ENCODE measurements at regions not wholly inside any gene's neighbourhood (a gene's known extent, or its start where the extent isn't known, plus 50 kb on each side); places are given as distances from the start of the nearest gene placed in this dataset.

DNA sequence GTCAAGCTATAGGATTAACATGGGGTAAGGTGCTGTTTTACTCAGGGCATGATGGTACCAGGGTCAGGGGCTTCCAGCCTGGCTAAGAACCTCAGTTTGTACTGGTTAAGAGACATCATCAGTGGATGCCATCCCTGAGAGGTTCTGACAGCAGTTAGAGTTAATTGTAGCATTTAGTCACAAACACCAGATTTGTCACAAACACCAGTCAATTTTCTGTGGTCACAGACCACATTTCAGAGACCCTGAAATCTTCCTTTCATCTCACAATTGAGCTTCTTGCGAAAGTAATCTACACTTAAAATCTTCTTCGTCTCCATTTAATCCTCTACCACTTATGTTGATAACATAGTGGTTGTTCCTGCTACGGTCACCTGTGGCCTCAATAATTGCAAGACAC lies 143.0 kb upstream of the EGLN3 start:
- Histone ChIP-seq H3K27me3 (no peaks in the 10 kb centered on the region), H3K9me3 (no peaks in the 10 kb centered on the region), H3K4me3 (ENCODE audit: low read depth in 1 of 2, low read length in 1 of 2) (no peak overlapping the region), H3K4me1 (ENCODE audit: control insufficient read depth in 1 of 2, insufficient read depth in 1 of 2, low read depth in 1 of 2, low read length in 1 of 2) (no peaks in the 10 kb centered on the region), H3K36me3 (no peaks in the 10 kb centered on the region), H3K27ac (no peak overlapping the region)
- TF ChIP-seq, protein P1, sequence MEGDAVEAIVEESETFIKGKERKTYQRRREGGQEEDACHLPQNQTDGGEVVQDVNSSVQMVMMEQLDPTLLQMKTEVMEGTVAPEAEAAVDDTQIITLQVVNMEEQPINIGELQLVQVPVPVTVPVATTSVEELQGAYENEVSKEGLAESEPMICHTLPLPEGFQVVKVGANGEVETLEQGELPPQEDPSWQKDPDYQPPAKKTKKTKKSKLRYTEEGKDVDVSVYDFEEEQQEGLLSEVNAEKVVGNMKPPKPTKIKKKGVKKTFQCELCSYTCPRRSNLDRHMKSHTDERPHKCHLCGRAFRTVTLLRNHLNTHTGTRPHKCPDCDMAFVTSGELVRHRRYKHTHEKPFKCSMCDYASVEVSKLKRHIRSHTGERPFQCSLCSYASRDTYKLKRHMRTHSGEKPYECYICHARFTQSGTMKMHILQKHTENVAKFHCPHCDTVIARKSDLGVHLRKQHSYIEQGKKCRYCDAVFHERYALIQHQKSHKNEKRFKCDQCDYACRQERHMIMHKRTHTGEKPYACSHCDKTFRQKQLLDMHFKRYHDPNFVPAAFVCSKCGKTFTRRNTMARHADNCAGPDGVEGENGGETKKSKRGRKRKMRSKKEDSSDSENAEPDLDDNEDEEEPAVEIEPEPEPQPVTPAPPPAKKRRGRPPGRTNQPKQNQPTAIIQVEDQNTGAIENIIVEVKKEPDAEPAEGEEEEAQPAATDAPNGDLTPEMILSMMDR (IDR thresholded peaks at IDR 0.05): no peak

DNA sequence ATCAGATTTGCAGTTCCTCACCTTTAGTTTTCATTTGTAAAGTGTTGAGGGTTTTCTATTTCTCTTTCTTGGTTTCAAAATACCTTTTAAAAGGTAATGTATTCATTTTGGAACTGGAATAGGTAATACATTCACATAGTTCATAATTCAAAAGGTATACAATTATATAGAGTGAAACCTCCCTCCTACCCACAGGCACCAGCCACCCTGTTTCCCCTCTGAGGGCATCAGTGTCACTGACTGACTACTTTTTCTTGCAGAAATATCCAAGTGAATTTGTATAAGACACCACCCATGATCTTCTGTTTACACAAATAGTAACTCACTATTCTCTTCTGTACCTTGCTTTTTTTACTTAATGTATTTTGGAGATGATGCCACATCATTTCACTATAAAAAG lies 139.6 kb upstream of the EGLN3 start:
- H3K27ac ChIP-seq: no peak overlapping the region
- H3K9me3 ChIP-seq: no peaks in the 10 kb centered on the region
- H3K36me3 ChIP-seq: no peaks in the 10 kb centered on the region
- H3K4me3 ChIP-seq (ENCODE audit: low read depth in 1 of 2, low read length in 1 of 2): no peak overlapping the region
- H3K27me3 ChIP-seq: no peaks in the 10 kb centered on the region
- TF ChIP-seq, protein P1 (IDR thresholded peaks at IDR 0.05): no peak
- H3K4me1 ChIP-seq (ENCODE audit: control insufficient read depth in 1 of 2, insufficient read depth in 1 of 2, low read depth in 1 of 2, low read length in 1 of 2): no peaks in the 10 kb centered on the region

DNA sequence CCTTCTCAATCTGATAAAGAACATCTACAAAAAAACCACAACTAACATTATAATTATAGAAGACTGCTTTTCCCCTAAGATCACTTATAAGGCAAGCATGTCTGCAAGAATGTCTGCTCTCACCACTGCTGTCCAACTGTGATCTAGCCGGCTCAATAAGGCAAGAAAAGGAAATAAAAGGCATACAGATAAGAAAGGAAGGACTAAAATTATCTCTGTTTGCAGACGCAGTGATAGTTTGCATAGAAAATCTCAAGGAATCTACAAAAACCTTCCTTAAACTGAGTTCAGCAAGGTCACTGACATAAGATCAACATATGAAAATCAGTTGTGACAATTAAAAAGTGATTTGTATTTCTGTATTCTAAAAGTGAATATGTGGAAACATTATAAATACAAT lies 138.0 kb upstream of the EGLN3 start:
- Histone ChIP-seq H3K36me3 (no peaks in the 10 kb centered on the region), H3K27ac (no peak overlapping the region), H3K4me1 (ENCODE audit: control insufficient read depth in 1 of 2, insufficient read depth in 1 of 2, low read depth in 1 of 2, low read length in 1 of 2) (no peaks in the 10 kb centered on the region), H3K27me3 (no peaks in the 10 kb centered on the region), H3K9me3 (no peaks in the 10 kb centered on the region), H3K4me3 (ENCODE audit: low read depth in 1 of 2, low read length in 1 of 2) (no peak overlapping the region)
- TF ChIP-seq, protein P1 (IDR thresholded peaks at IDR 0.05): no peak

DNA sequence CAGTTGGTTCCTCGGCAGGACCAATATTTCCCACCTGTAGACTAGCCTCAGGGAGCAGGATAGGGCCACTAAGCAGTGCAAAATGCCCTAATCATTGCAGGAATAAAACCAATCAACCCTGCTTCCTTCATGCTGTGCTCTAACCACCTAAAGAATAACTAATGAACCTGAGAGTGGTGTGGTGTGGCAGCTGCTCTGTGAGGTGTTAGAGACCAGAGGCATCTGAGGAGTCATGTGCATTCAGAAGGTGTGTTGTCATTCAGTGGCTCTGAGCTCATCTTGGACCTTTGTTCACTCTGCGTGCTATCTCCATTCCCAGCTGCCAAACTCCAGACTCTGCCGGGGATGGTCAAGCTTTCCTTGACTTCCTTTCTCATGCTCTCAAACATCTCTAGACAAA lies 136.7 kb upstream of the EGLN3 start:
- Histone ChIP-seq H3K4me1 (ENCODE audit: control insufficient read depth in 1 of 2, insufficient read depth in 1 of 2, low read depth in 1 of 2, low read length in 1 of 2) (no peaks in the 10 kb centered on the region), H3K27ac (no peak overlapping the region)
- TF ChIP-seq, protein P1 (IDR thresholded peaks at IDR 0.05): no peak

DNA sequence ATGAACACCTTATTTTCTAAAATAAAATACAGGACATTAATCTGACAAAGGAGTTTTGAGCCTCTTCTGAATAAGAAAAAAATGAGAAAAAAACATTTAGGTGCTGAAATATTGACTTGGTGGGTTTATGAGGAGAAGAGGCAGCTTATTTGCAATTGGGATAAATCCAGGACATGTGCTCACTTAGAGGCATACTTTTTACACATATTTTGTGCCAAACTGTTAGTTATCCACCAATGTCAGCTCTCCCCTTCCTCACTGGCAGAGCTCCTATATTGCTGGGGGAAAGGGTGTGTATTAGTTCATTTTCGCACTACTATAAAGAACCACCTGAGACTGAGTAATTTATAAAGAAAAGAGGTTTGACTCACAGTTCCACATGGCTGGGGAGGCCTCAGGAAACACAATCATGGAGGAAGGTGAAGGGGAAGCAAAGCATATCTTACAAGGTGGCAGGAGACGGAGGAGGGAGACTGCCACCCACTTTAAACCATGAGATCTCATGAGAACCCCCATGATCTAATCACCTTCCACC lies 135.4 kb upstream of the EGLN3 start:
- Histone ChIP-seq H3K27ac (no peak overlapping the region), H3K4me3 (ENCODE audit: low read depth in 1 of 2, low read length in 1 of 2) (no peak overlapping the region), H3K27me3 (no peaks in the 10 kb centered on the region), H3K4me1 (ENCODE audit: control insufficient read depth in 1 of 2, insufficient read depth in 1 of 2, low read depth in 1 of 2, low read length in 1 of 2) (no peaks in the 10 kb centered on the region), H3K36me3 (no peaks in the 10 kb centered on the region), H3K9me3 (no peaks in the 10 kb centered on the region)
- TF ChIP-seq, protein P1 (IDR thresholded peaks at IDR 0.05): no peak

More for the DNA sequence above, 136.7 kb upstream of the EGLN3 start:
- no peaks in the 10 kb centered on the region for H3K9me3 ChIP-seq
- no peaks in the 10 kb centered on the region for H3K27me3 ChIP-seq
- no peak overlapping the region for H3K4me3 ChIP-seq (ENCODE audit: low read depth in 1 of 2, low read length in 1 of 2)
- H3K36me3 ChIP-seq: no peaks in the 10 kb centered on the region

DNA sequence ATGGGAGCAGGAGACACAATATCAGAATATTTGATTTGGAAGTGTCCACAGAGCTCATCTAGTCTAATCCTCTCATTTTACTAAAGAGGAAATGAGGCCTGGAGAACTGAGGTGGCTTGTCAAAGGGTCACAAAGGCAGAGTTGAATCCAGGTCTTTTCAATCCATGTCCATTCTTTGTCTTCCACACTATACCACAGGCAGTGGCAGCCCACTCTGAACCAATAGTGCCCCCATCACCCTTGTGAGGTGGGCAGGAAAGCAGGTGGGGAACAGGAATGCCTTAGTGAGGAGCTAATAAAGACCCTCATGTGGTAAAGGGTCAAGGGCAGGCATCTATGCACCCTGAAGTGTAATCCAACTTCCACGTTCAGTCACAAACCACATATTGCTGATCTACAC lies 134.8 kb upstream of the EGLN3 start:
- no peak overlapping the region for H3K4me3 ChIP-seq (ENCODE audit: low read depth in 1 of 2, low read length in 1 of 2)
- no peaks in the 10 kb centered on the region for H3K9me3 ChIP-seq
- no peaks in the 10 kb centered on the region for H3K36me3 ChIP-seq
- no peak overlapping the region for H3K27ac ChIP-seq
- TF ChIP-seq, protein P1 (IDR thresholded peaks at IDR 0.05): no peak
- H3K27me3 ChIP-seq: no peaks in the 10 kb centered on the region
- no peaks in the 10 kb centered on the region for H3K4me1 ChIP-seq (ENCODE audit: control insufficient read depth in 1 of 2, insufficient read depth in 1 of 2, low read depth in 1 of 2, low read length in 1 of 2)
